Transverse colon (tissue), 4 donors: ENCODE measurements at regions not wholly inside any gene's neighbourhood (a gene's known extent, or its start where the extent isn't known, plus 50 kb on each side); places are given as distances from the start of the nearest gene placed in this dataset.

ENCODE experiments used
- DNase-seq: peaks from one replicate; pipeline ENCODE4 v3.0.0-alpha.2; 2019
- H3K27ac ChIP-seq, 4 donors: fragments of 200-600 bp; sonication (generic); 2 replicates each; pipeline ENCODE4 v1.5.1; 2016 to 2018; ENCODE audit warnings: inconsistent platforms in 4 of 4
- H3K27me3 ChIP-seq: fragments of 200-600 bp; sonication (generic); 2 replicates; pipeline ENCODE4 v1.5.1; 2017; ENCODE audit warnings: inconsistent platforms
- H3K36me3 ChIP-seq, 4 donors: fragments of 200-600 bp; sonication (generic); 2 replicates each; pipeline ENCODE4 v1.5.1; 2017 to 2019; ENCODE audit warnings: inconsistent platforms in 4 of 4
- H3K4me1 ChIP-seq, 4 donors: fragments of 200-600 bp; sonication (generic); 2 replicates each; pipeline ENCODE4 v1.5.1; 2017 to 2020; ENCODE audit warnings: inconsistent platforms in 4 of 4
- H3K4me3 ChIP-seq, 4 donors: fragments of 200-600 bp; sonication (generic); 1 replicate in 1 of 4; 2 replicates in 3 of 4; pipeline versions ENCODE4 v1.5.1 to v1.6.1; 2017 to 2019; ENCODE audit warnings: inconsistent platforms in 4 of 4
- H3K9me3 ChIP-seq, 2 donors: fragments of 200-600 bp; sonication (generic); 2 replicates each; pipeline ENCODE4 v1.5.1; 2017 to 2019; ENCODE audit warnings: inconsistent platforms in 2 of 2
- EP300 ChIP-seq: sonication (generic); formaldehyde crosslinking; IDR thresholded peaks from one replicate; pipeline ENCODE4 v1.6.1; 2017; ENCODE audit warnings: antibody characterized with exemption, low read depth
- POLR2A ChIP-seq: fragments of 450-650 bp; IDR thresholded peaks from one replicate; pipeline ENCODE4 v1.6.1; 2016; ENCODE audit warnings: antibody characterized with exemption, mild to moderate bottlenecking, moderate library complexity
- POLR2AphosphoS5 ChIP-seq, 3 donors: sonication (generic); formaldehyde crosslinking; IDR thresholded peaks; one replicate each; pipeline ENCODE4 v1.6.1; 2016; ENCODE audit warnings: antibody characterized with exemption in 3 of 3
- WGBS, 2 donors: methylation state at CpG; one replicate each; pipeline ENCODE4 v1.1.5; 2018; ENCODE audit warnings: low coverage in 1 of 2; 5-methylcytosine and 5-hydroxymethylcytosine counted together
- in situ Hi-C, 4 donors: fragments of 200-750 bp; cut with MboI; loops; one replicate each; pipeline versions ENCODE4 v1.15.0 to v1.15.1; 2017; ENCODE audit warnings: low sequenced_read_pairs in 3 of 4, low pct_ligation_motif_present in 1 of 4, low pct_unique_long_range_greater_than_20kb in 1 of 4
- intact Hi-C: fragments of 100-400 bp; cut with DNase I; formaldehyde crosslinking; loops from one replicate; pipeline ENCODE4 v1.15.1; 2023; ENCODE audit warnings: low total_unique reads
- TF ChIP-seq, protein P1 (sequence below), 5 experiments: fragments of 200-600 bp in 3 of 5; fragments of 450-650 bp in 2 of 5; sonication (generic) in 3 of 5; IDR thresholded peaks; 1 replicate in 2 of 5; 2 replicates in 3 of 5; pipeline ENCODE4 v1.5.1; 2016 to 2017; ENCODE audit warnings: antibody characterized with exemption in 5 of 5, inconsistent platforms in 3 of 5, mild to moderate bottlenecking in 2 of 5, moderate library complexity in 1 of 5

DNA sequence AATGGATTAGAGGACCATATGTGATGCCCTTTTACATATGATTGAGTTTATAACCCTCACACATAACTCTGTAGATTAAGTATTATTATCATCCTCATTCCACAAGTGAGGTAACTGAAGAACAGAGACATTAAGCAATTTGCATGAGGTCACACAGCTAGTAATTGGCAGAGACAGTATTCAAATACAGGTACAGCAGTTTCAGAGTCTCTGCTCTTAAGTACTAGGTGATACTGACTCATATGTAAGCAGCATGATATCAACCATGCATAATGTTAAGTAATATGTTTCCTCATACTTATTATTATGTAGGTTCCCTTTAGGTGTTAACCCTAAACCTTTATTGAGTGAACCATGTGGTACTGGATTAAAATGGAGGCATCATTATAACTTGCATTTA lies 1562.4 kb upstream of the RAG2 start:
- intact Hi-C loops = no loop called here
- no peaks in the 10 kb centered on the region for H3K4me1 ChIP-seq
- no peaks in the 10 kb centered on the region for H3K27me3 ChIP-seq
- H3K9me3 ChIP-seq = no peaks in the 10 kb centered on the region
- no peak overlapping the region for H3K4me3 ChIP-seq
- in situ Hi-C loops = no loop called here
- TF ChIP-seq POLR2AphosphoS5 (IDR thresholded peaks at IDR 0.05) = no peak
- TF ChIP-seq, protein P1, sequence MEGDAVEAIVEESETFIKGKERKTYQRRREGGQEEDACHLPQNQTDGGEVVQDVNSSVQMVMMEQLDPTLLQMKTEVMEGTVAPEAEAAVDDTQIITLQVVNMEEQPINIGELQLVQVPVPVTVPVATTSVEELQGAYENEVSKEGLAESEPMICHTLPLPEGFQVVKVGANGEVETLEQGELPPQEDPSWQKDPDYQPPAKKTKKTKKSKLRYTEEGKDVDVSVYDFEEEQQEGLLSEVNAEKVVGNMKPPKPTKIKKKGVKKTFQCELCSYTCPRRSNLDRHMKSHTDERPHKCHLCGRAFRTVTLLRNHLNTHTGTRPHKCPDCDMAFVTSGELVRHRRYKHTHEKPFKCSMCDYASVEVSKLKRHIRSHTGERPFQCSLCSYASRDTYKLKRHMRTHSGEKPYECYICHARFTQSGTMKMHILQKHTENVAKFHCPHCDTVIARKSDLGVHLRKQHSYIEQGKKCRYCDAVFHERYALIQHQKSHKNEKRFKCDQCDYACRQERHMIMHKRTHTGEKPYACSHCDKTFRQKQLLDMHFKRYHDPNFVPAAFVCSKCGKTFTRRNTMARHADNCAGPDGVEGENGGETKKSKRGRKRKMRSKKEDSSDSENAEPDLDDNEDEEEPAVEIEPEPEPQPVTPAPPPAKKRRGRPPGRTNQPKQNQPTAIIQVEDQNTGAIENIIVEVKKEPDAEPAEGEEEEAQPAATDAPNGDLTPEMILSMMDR (IDR thresholded peaks at IDR 0.05) = no peak
- TF ChIP-seq POLR2A = no peak
- no peak for TF ChIP-seq EP300
- H3K27ac ChIP-seq = no peak overlapping the region
- no peaks in the 10 kb centered on the region for H3K36me3 ChIP-seq
- no peak for DNase-seq

DNA sequence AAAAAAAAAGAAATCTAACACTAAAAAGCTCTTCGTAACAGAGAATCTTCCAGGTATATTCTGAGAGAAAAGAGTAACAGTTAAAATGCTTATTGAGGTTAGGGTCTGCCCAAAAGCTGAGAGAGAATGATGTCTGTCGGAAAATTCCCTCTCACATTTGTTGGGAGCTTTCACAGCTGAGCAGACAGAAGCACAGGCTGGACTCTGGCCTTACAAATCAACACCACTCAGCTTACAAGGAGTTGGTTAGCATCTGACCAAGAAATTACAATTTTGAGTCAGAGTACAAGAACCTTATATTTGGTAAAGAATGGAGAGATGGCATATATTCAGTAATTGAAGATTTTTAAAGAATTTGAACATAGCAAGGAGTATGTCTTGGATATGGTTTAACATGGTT lies 1561.0 kb upstream of the RAG2 start:
- TF ChIP-seq POLR2AphosphoS5 (IDR thresholded peaks at IDR 0.05) = no peak
- TF ChIP-seq EP300 = no peak
- TF ChIP-seq, protein P1 (IDR thresholded peaks at IDR 0.05) = no peak
- no peak for TF ChIP-seq POLR2A
- DNase-seq = no peak
- WGBS, 2 donors = 76 to 78% methylated on average over 2 of the region's 2 CpGs
- no peaks in the 10 kb centered on the region for H3K36me3 ChIP-seq
- H3K27me3 ChIP-seq = no peaks in the 10 kb centered on the region
- no peak overlapping the region for H3K4me3 ChIP-seq
- no peaks in the 10 kb centered on the region for H3K4me1 ChIP-seq
- intact Hi-C loops = no loop called here
- H3K9me3 ChIP-seq = no peaks in the 10 kb centered on the region
- in situ Hi-C loops = no loop called here
- H3K27ac ChIP-seq = no peak overlapping the region

DNA sequence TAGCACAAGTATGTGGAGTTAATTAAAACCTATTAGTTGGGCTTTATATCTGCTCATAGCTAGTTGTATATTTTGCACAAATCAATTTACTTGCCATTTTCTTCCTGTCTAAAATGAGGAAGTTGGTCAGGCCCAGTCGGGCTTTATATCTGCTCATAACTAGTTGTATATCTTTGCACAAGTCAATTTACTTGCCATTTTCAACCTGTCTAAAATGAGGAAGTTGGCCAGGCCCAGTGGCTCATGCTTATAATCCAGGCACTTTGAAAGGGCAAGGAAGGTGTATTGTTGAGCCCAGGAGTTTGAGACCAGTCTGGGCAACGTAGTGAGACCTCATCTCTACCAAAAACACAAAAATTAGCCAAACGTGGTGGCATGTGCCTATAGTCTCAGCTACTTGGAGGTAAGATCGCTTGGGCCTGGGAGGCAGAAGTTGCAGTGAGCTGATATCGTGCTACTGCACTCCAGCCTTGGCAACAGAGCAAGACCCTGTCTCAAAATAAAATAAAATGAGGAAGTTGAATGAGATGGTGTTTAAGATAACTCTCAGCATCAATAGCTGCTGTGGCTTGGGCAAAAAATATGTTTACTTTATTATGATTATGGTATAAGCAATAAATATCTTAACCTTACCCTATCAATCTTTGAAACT lies 1558.6 kb upstream of the RAG2 start:
- H3K36me3 ChIP-seq = no peaks in the 10 kb centered on the region
- WGBS, 2 donors = 20 to 53% methylated on average over 2 to 5 of the region's 5 CpGs
- intact Hi-C loops = no loop called here
- in situ Hi-C loops = no loop called here
- no peak overlapping the region for H3K27ac ChIP-seq
- H3K4me3 ChIP-seq = no peak overlapping the region
- no peaks in the 10 kb centered on the region for H3K27me3 ChIP-seq
- no peak for DNase-seq
- peaks cover 0 to 4% of the 10 kb centered on the region in 2 donors for H3K9me3 ChIP-seq
- TF ChIP-seq, protein P1 (IDR thresholded peaks at IDR 0.05) = no peak
- no peak for TF ChIP-seq POLR2A
- TF ChIP-seq EP300 = no peak
- TF ChIP-seq POLR2AphosphoS5 (IDR thresholded peaks at IDR 0.05) = no peak
- no peaks in the 10 kb centered on the region for H3K4me1 ChIP-seq

DNA sequence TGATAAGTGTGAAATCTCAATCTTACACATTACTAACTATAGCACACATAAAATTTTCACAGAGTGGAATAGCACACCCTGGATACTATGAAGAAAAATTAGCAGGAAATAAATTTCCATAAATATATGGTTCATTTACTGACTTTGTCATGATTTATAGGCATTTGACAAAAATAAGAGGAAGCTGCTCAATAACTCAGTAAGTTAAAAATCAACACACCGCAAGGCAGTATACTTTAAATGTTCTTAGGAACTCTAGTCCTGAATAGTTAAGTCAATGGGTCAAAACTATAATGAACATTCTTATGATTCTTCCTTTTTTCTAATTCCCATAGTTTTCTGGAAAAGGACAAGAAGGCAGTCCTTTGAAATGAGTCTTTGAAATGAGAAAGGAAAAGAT lies 1557.8 kb upstream of the RAG2 start:
- no peak for DNase-seq
- intact Hi-C loops = no loop called here
- 85 to 87% methylated on average over 1 of the region's 1 CpG for WGBS, 2 donors
- Histone ChIP-seq H3K27me3 (no peaks in the 10 kb centered on the region), H3K36me3 (no peaks in the 10 kb centered on the region), H3K4me3 (no peak overlapping the region), H3K9me3 (peaks cover 0 to 4% of the 10 kb centered on the region in 2 donors), H3K27ac (no peak overlapping the region), H3K4me1 (no peaks in the 10 kb centered on the region)
- TF ChIP-seq EP300 = no peak
- TF ChIP-seq, protein P1 (IDR thresholded peaks at IDR 0.05) = no peak
- no peak for TF ChIP-seq POLR2AphosphoS5 (IDR thresholded peaks at IDR 0.05)
- no peak for TF ChIP-seq POLR2A
- in situ Hi-C loops = no loop called here
